ENCODE measurements at regions not wholly inside any gene's neighbourhood (a gene's known extent, or its start where the extent isn't known, plus 50 kb on each side); places are given as distances from the start of the nearest gene placed in this dataset.

GRCh38 chr10:10038348-10038747 is 979.3 kb upstream of the CELF2 start:
- H3K27me3 Mint-ChIP-seq (ENCODE audit: low read depth in 2 of 2) = no peaks in the 10 kb centered on the region
- no peaks in the 10 kb centered on the region for H3K4me1 ChIP-seq (ENCODE audit: control insufficient read depth, insufficient read depth, low read length)
- H3K4me1 Mint-ChIP-seq = no peaks in the 10 kb centered on the region
- no peaks in the 10 kb centered on the region for H3K36me3 Mint-ChIP-seq
- intact Hi-C loops (cut with micrococcal nuclease) = no loop called here
- H3K27ac ChIP-seq (ENCODE audit: low read length) = no peak overlapping the region
- no peak overlapping the region for H3K27ac Mint-ChIP-seq
- no peak for TF ChIP-seq CTCF (IDR thresholded peaks at IDR 0.05)
- no peaks in the 10 kb centered on the region for H3K9me3 ChIP-seq (ENCODE audit: control insufficient read depth, insufficient read depth, low read length)
- H3K9me3 Mint-ChIP-seq = peaks cover 0 to 8% of the 10 kb centered on the region in 2 donors
- no peaks in the 10 kb centered on the region for H3K36me3 ChIP-seq (ENCODE audit: control insufficient read depth, insufficient read depth, low read length)
- no peaks in the 10 kb centered on the region for H3K27me3 ChIP-seq (ENCODE audit: control insufficient read depth, insufficient read depth, low read length)
- DNase-seq (no peak), ATAC-seq (no peak)
- no peak overlapping the region for H3K4me3 Mint-ChIP-seq
- no peak overlapping the region for H3K4me3 ChIP-seq (ENCODE audit: low read length)

- no peaks in the 10 kb centered on the region for H3K36me3 Mint-ChIP-seq
- Histone ChIP-seq H3K27ac (ENCODE audit: low read length) (no peak overlapping the region), H3K27me3 (ENCODE audit: control insufficient read depth, insufficient read depth, low read length) (no peaks in the 10 kb centered on the region), H3K9me3 (ENCODE audit: control insufficient read depth, insufficient read depth, low read length) (no peaks in the 10 kb centered on the region), H3K4me3 (ENCODE audit: low read length) (no peak overlapping the region), H3K36me3 (ENCODE audit: control insufficient read depth, insufficient read depth, low read length) (no peaks in the 10 kb centered on the region), H3K4me1 (ENCODE audit: control insufficient read depth, insufficient read depth, low read length) (no peaks in the 10 kb centered on the region)
- WGBS (ENCODE audit: insufficient coverage) = 75% methylated on average over 1 of the region's 2 CpGs
- H3K4me1 Mint-ChIP-seq = no peaks in the 10 kb centered on the region
- no peak for TF ChIP-seq CTCF (IDR thresholded peaks at IDR 0.05)
- no peak overlapping the region for H3K27ac Mint-ChIP-seq
- intact Hi-C loops (cut with micrococcal nuclease) = no loop called here
- H3K9me3 Mint-ChIP-seq = peaks cover 0 to 8% of the 10 kb centered on the region in 2 donors
- ATAC-seq = no peak
- no peaks in the 10 kb centered on the region for H3K27me3 Mint-ChIP-seq (ENCODE audit: low read depth in 2 of 2)
- DNase-seq = no peak
- no peak overlapping the region for H3K4me3 Mint-ChIP-seq
Measured at GRCh38 chr10:10039595-10039994, 978.1 kb upstream of the CELF2 start.

- Mint-ChIP-seq H3K4me3 (no peak overlapping the region), H3K36me3 (no peaks in the 10 kb centered on the region), H3K4me1 (no peaks in the 10 kb centered on the region), H3K27ac (no peak overlapping the region), H3K27me3 (ENCODE audit: low read depth in 2 of 2) (no peaks in the 10 kb centered on the region), H3K9me3 (peaks cover 0 to 4% of the 10 kb centered on the region in 2 donors)
- Histone ChIP-seq H3K27ac (ENCODE audit: low read length) (no peak overlapping the region), H3K4me3 (ENCODE audit: low read length) (no peak overlapping the region), H3K4me1 (ENCODE audit: control insufficient read depth, insufficient read depth, low read length) (no peaks in the 10 kb centered on the region), H3K9me3 (ENCODE audit: control insufficient read depth, insufficient read depth, low read length) (no peaks in the 10 kb centered on the region), H3K36me3 (ENCODE audit: control insufficient read depth, insufficient read depth, low read length) (no peaks in the 10 kb centered on the region), H3K27me3 (ENCODE audit: control insufficient read depth, insufficient read depth, low read length) (no peaks in the 10 kb centered on the region)
- no peak for ATAC-seq
- no peak for DNase-seq
- WGBS (ENCODE audit: insufficient coverage) = no CpG with 5 or more reads among the region's 1 CpG
- no peak for TF ChIP-seq CTCF (IDR thresholded peaks at IDR 0.05)
- intact Hi-C loops (cut with micrococcal nuclease) = no loop called here
Measured at GRCh38 chr10:10043083-10043482, 974.6 kb upstream of the CELF2 start.

- no peaks in the 10 kb centered on the region for H3K4me1 Mint-ChIP-seq
- DNase-seq (no peak), ATAC-seq (no peak)
- Histone ChIP-seq H3K36me3 (ENCODE audit: control insufficient read depth, insufficient read depth, low read length) (no peaks in the 10 kb centered on the region), H3K9me3 (ENCODE audit: control insufficient read depth, insufficient read depth, low read length) (no peaks in the 10 kb centered on the region), H3K27me3 (ENCODE audit: control insufficient read depth, insufficient read depth, low read length) (no peaks in the 10 kb centered on the region), H3K4me1 (ENCODE audit: control insufficient read depth, insufficient read depth, low read length) (no peaks in the 10 kb centered on the region), H3K27ac (ENCODE audit: low read length) (no peak overlapping the region), H3K4me3 (ENCODE audit: low read length) (no peak overlapping the region)
- intact Hi-C loops (cut with micrococcal nuclease) = no loop called here
- no peak for TF ChIP-seq CTCF (IDR thresholded peaks at IDR 0.05)
- peaks cover 0 to 4% of the 10 kb centered on the region in 2 donors for H3K9me3 Mint-ChIP-seq
- WGBS (ENCODE audit: insufficient coverage) = 95% methylated on average over 4 of the region's 4 CpGs
- no peaks in the 10 kb centered on the region for H3K27me3 Mint-ChIP-seq (ENCODE audit: low read depth in 2 of 2)
- H3K36me3 Mint-ChIP-seq = no peaks in the 10 kb centered on the region
- no peak overlapping the region for H3K27ac Mint-ChIP-seq
- no peak overlapping the region for H3K4me3 Mint-ChIP-seq
Measured at GRCh38 chr10:10044922-10045764, 972.5 kb upstream of the CELF2 start.
